ENCODE measurements at regions not wholly inside any gene's neighbourhood (a gene's known extent, or its start where the extent isn't known, plus 50 kb on each side); places are given as distances from the start of the nearest gene placed in this dataset.
"Not testable (repeated sequence)": the region's sequence is repeated elsewhere in the genome, so short reads cannot be mapped to it uniquely, and the experiment has no call there.

GRCh38 chr5:120326651-120327050, 137.4 kb upstream of the PRR16 start:
- TF ChIP-seq CTCF (IDR thresholded peaks at IDR 0.05): no peak
- H3K4me1 ChIP-seq: no peaks in the 10 kb centered on the region
- H3K27me3 ChIP-seq (ENCODE audit: low read depth): no peaks in the 10 kb centered on the region
- DNase-seq (no peak), ATAC-seq (no peak)
- H3K9me3 ChIP-seq: no peaks in the 10 kb centered on the region
- no peaks in the 10 kb centered on the region for H3K36me3 ChIP-seq
- H3K4me3 ChIP-seq: no peak overlapping the region
- no peak overlapping the region for H3K27ac ChIP-seq
- intact Hi-C loops (cut with DNase I): no loop called here

- no peaks in the 10 kb centered on the region for H3K27me3 ChIP-seq (ENCODE audit: low read depth)
- H3K9me3 ChIP-seq: no peaks in the 10 kb centered on the region
- no peaks in the 10 kb centered on the region for H3K36me3 ChIP-seq
- ATAC-seq: no peak
- TF ChIP-seq CTCF (IDR thresholded peaks at IDR 0.05): no peak
- H3K27ac ChIP-seq: no peak overlapping the region
- no peak for DNase-seq
- H3K4me3 ChIP-seq: no peak overlapping the region
- no peaks in the 10 kb centered on the region for H3K4me1 ChIP-seq
- intact Hi-C loops (cut with DNase I): no loop called here
Measured at GRCh38 chr5:120327180-120327579, 136.9 kb upstream of the PRR16 start.

- ATAC-seq: no peak
- intact Hi-C loops (cut with DNase I): no loop called here
Measured at GRCh38 chr5:120329095-120329494, 135.0 kb upstream of the PRR16 start.

GRCh38 chr5:120330558-120330957, 133.5 kb upstream of the PRR16 start:
- no peak for DNase-seq
- TF ChIP-seq CTCF (IDR thresholded peaks at IDR 0.05): no peak
- H3K4me3 ChIP-seq: no peak overlapping the region
- no peaks in the 10 kb centered on the region for H3K27me3 ChIP-seq (ENCODE audit: low read depth)
- ATAC-seq: no peak
- no peaks in the 10 kb centered on the region for H3K9me3 ChIP-seq
- no peak overlapping the region for H3K27ac ChIP-seq
- no peaks in the 10 kb centered on the region for H3K36me3 ChIP-seq
- intact Hi-C loops (cut with DNase I): no loop called here
- no peaks in the 10 kb centered on the region for H3K4me1 ChIP-seq

More at GRCh38 chr5:120329095-120329494, 135.0 kb upstream of the PRR16 start:
- Histone ChIP-seq H3K4me1 (no peaks in the 10 kb centered on the region), H3K4me3 (no peak overlapping the region), H3K27ac (no peak overlapping the region), H3K27me3 (ENCODE audit: low read depth) (no peaks in the 10 kb centered on the region), H3K36me3 (no peaks in the 10 kb centered on the region), H3K9me3 (no peaks in the 10 kb centered on the region)
- TF ChIP-seq CTCF (IDR thresholded peaks at IDR 0.05): no peak
- no peak for DNase-seq

- Histone ChIP-seq H3K36me3 (no peaks in the 10 kb centered on the region), H3K27me3 (ENCODE audit: low read depth) (no peaks in the 10 kb centered on the region), H3K4me1 (no peaks in the 10 kb centered on the region), H3K4me3 (no peak overlapping the region), H3K9me3 (no peaks in the 10 kb centered on the region), H3K27ac (no peak overlapping the region)
- DNase-seq (no peak), ATAC-seq (no peak)
- intact Hi-C loops (cut with DNase I): no loop called here
- TF ChIP-seq CTCF (IDR thresholded peaks at IDR 0.05): no peak
Measured at GRCh38 chr5:120344181-120344580, 119.9 kb upstream of the PRR16 start.

GRCh38 chr5:120345947-120346346, 118.2 kb upstream of the PRR16 start:
- peaks cover under 1% of the 10 kb centered on the region for H3K9me3 ChIP-seq
- no peak overlapping the region for H3K4me3 ChIP-seq
- DNase-seq (no peak), ATAC-seq (no peak)
- no peak overlapping the region for H3K27ac ChIP-seq
- H3K27me3 ChIP-seq (ENCODE audit: low read depth): no peaks in the 10 kb centered on the region
- H3K36me3 ChIP-seq: no peaks in the 10 kb centered on the region
- H3K4me1 ChIP-seq: no peaks in the 10 kb centered on the region
- intact Hi-C loops (cut with DNase I): no loop called here
- no peak for TF ChIP-seq CTCF (IDR thresholded peaks at IDR 0.05)

- DNase-seq; H3K4me1 ChIP-seq; H3K27ac ChIP-seq; intact Hi-C loops (cut with DNase I); H3K9me3 ChIP-seq; H3K4me3 ChIP-seq; H3K36me3 ChIP-seq; H3K27me3 ChIP-seq (ENCODE audit: low read depth); ATAC-seq: not testable (repeated sequence)
Measured at GRCh38 chr5:120351071-120351470, 113.0 kb upstream of the PRR16 start.
